GM21367 (cell line): ENCODE measurements at regions not wholly inside any gene's neighbourhood (a gene's known extent, or its start where the extent isn't known, plus 50 kb on each side); places are given as distances from the start of the nearest gene placed in this dataset.
"Not testable (repeated sequence)": the region's sequence is repeated elsewhere in the genome, so short reads cannot be mapped to it uniquely, and the experiment has no call there.

Experiments
- ATAC-seq: cut with Tn5 transposase; IDR thresholded peaks from one replicate; pipeline ENCODE4 v1.9.1; 2021; ENCODE audit not compliant: unreplicated experiment

DNA sequence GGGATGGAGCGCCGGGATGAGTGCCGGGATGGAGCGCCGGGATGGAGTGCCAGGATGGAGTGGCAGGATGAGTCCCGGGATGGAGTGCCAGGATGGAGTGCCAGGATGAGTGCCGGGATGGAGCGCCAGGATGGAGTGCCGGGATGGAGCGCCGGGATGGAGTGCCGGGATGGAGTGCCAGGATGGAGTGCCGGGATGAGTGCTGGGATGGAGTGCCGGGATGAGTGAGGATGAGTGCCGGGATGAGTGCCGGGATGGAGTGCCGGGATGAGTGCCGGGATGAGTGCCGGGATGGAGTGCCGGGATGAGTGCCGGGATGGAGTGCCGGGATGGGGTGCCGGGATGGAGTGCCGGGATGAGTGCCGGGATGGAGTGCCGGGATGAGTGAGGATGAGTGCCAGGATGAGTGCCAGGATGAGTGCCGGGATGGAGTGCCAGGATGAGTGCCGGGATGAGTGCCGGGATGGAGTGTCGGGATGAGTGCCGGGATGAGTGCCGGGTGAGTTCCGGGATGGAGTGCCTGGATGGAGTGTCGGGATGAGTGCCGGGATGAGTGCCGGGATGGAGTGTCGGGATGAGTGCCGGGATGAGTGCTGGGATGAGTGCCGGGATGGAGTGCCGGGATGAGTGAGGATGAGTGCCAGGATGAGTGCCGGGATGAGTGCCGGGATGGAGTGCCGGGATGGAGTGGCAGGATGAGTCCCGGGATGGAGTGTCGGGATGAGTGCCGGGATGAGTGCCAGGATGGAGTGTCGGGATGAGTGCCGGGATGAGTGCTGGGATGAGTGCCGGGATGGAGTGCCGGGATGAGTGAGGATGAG, 52.9 kb upstream of the HELT start:
- not testable (repeated sequence) for ATAC-seq

DNA sequence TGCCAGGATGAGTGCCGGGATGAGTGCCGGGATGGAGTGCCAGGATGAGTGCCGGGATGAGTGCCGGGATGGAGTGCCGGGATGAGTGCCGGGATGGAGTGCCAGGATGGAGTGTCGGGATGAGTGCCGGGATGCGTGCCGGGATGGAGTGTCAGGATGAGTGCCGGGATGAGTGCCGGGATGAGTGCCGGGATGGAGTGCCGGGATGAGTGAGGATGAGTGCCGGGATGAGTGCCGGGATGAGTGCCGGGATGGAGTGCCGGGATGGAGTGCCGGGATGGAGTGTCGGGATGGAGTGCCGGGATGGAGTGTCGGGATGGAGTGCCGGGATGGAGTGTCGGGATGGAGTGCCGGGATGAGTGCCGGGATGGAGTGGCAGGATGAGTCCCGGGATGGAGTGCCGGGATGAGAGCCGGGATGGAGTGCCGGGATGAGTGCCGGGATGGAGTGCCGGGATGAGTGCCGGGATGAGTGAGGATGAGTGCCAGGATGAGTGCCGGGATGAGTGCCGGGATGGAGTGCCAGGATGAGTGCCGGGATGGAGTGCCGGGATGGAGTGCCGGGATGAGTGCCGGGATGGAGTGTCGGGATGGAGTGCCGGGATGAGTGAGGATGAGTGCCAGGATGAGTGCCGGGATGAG, 52.1 kb upstream of the HELT start:
- ATAC-seq: not testable (repeated sequence)

DNA sequence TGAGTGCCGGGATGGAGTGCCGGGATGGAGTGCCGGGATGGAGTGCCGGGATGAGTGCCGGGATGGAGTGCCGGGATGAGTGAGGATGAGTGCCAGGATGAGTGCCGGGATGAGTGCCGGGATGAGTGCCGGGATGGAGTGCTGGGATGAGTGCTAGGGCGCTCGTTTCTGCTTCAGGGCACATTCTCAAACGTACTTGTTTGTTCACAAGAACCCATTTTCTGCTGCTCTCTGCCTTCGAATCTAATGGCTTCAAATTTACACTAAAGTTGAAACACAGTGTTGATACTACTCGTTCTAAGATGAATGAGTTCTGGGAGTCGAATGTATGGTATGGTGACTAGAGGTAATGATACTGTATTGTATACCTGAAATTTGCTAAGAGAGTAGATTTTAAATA, 50.6 kb upstream of the HELT start:
- ATAC-seq: not testable (repeated sequence)

DNA sequence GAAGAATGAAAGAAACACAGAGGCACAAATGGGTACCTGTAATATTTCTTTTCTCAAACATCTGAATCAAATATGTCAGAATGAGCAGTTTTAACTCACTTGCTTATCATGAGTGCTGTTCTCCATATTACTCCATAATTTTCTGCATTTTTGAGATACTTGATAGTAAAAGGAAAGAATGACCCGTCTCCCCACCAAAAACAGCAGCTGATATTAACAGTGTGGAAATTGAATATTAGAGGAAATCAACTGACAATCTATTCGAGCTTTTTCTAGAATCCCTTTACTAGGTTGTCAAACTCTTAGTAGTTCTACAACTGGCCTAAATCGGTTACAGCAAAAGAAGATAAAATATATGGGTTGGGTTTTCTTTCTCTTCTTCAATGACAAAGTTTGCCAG, 49.9 kb upstream of the HELT start:
- ATAC-seq: no peak
